Thyroid gland (tissue), 4 donors: ENCODE measurements at regions not wholly inside any gene's neighbourhood (a gene's known extent, or its start where the extent isn't known, plus 50 kb on each side); places are given as distances from the start of the nearest gene placed in this dataset.

Source experiments
- DNase-seq, 2 donors: peaks; one replicate each; pipeline ENCODE4 v3.0.0-alpha.2; 2019
- H3K27ac ChIP-seq, 3 donors: fragments of 200-600 bp; sonication (generic); 1 replicate in 2 of 3; 2 replicates in 1 of 3; pipeline ENCODE4 v1.5.1; 2016 to 2019; ENCODE audit warnings: mild to moderate bottlenecking in 1 of 3, moderate library complexity in 1 of 3
- H3K27me3 ChIP-seq: fragments of 200-600 bp; sonication (generic); one replicate; pipeline ENCODE4 v1.5.1; 2019
- H3K36me3 ChIP-seq, 2 donors: fragments of 200-600 bp; sonication (generic); one replicate each; pipeline ENCODE4 v1.5.1; 2016 to 2019
- H3K4me1 ChIP-seq, 2 donors: fragments of 200-600 bp; sonication (generic); one replicate each; pipeline ENCODE4 v1.5.1; 2017 to 2019
- H3K4me3 ChIP-seq, 3 donors: fragments of 200-600 bp; sonication (generic); replicated peaks in 1 of 3; 1 replicate in 2 of 3; 2 replicates in 1 of 3; pipeline ENCODE4 v1.5.1; 2016; ENCODE audit warnings: mild to moderate bottlenecking in 1 of 3
- H3K9me3 ChIP-seq: fragments of 200-600 bp; sonication (generic); one replicate; pipeline ENCODE4 v1.5.1; 2017
- POLR2A ChIP-seq, 2 donors: fragments of 450-650 bp; IDR thresholded peaks; one replicate each; pipeline ENCODE4 v1.6.1; 2017; ENCODE audit warnings: antibody characterized with exemption in 2 of 2, mild to moderate bottlenecking in 2 of 2, moderate library complexity in 1 of 2
- WGBS, 2 donors: methylation state at CpG; one replicate each; pipeline ENCODE4 v1.1.5; 2017; 5-methylcytosine and 5-hydroxymethylcytosine counted together
- intact Hi-C: fragments of 100-400 bp; cut with DNase I; formaldehyde crosslinking; loops from one replicate; pipeline ENCODE4 v1.15.1; 2023
- TF ChIP-seq, protein P1 (sequence below), 6 experiments: fragments of 200-600 bp in 3 of 6; fragments of 450-650 bp in 3 of 6; sonication (generic) in 3 of 6; IDR thresholded peaks; one replicate each; pipeline ENCODE4 v1.5.1; 2016 to 2019; ENCODE audit warnings: antibody characterized with exemption in 6 of 6, mild to moderate bottlenecking in 2 of 6, inconsistent platforms in 1 of 6, moderate library complexity in 1 of 6

DNA sequence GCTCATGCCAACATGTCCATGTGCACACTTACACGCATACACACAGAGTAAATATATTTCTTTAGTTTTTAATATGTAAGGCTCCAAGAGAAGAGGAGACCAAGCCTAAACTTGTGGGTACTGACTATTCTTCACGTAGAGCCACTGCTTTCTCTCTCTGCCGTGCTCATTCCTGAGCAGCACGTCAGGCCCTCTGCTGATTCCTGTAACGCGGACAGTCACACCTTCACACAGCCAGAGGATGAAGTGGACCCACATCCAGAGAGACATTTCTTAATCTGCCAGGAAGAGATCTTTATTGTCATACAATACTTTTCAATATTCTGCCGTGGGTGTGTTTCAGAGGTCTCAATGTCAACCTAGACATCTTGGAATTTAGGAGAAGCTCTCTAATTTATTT is 560.7 kb downstream of the STK39 start:
- WGBS, 2 donors: 54 to 59% methylated on average over 7 of the region's 7 CpGs
- no peak overlapping the region for H3K4me3 ChIP-seq
- no peak for TF ChIP-seq POLR2A (IDR thresholded peaks at IDR 0.05)
- no peak overlapping the region for H3K27ac ChIP-seq
- no peaks in the 10 kb centered on the region for H3K9me3 ChIP-seq
- no peaks in the 10 kb centered on the region for H3K27me3 ChIP-seq
- H3K4me1 ChIP-seq: no peaks in the 10 kb centered on the region
- no peaks in the 10 kb centered on the region for H3K36me3 ChIP-seq
- DNase-seq: no peak
- intact Hi-C loops: no loop called here

DNA sequence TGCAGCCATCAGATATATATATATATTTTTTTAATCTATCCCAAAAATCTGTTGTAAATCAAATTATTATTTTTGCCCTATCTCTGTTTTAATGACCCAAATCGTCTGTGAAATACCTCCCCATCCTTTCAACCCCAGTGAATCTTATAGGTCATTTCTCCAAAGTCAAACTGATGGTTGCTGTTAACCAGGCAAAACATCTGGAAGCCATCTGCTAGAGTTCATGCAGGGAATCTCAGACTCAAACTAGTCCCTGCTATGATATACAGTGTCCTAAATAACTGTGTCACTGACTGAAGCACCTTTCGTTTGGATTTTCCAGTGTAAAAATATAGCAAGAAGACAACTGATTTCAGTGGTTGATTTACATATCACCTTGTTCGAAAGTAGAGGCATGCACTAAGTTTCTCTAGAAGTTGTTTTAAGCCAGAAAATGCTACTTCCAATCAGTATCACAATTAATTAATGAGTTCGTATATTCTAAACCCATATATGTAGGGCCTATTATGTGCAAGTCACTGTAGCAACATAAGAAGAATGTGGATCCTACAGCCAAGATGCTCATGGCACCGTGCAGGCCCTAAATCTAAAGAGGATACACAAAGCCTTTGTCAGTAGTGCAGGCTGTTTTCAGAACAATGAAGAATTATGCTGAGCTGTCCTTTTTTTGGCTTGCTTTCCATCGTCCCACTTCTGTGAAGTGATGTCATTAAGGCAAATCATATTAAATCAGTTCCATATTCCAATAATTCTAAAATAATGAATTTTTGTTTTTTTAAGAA is 566.0 kb downstream of the STK39 start:
- TF ChIP-seq, protein P1, sequence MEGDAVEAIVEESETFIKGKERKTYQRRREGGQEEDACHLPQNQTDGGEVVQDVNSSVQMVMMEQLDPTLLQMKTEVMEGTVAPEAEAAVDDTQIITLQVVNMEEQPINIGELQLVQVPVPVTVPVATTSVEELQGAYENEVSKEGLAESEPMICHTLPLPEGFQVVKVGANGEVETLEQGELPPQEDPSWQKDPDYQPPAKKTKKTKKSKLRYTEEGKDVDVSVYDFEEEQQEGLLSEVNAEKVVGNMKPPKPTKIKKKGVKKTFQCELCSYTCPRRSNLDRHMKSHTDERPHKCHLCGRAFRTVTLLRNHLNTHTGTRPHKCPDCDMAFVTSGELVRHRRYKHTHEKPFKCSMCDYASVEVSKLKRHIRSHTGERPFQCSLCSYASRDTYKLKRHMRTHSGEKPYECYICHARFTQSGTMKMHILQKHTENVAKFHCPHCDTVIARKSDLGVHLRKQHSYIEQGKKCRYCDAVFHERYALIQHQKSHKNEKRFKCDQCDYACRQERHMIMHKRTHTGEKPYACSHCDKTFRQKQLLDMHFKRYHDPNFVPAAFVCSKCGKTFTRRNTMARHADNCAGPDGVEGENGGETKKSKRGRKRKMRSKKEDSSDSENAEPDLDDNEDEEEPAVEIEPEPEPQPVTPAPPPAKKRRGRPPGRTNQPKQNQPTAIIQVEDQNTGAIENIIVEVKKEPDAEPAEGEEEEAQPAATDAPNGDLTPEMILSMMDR (IDR thresholded peaks at IDR 0.05): no peak
- no peak for TF ChIP-seq POLR2A (IDR thresholded peaks at IDR 0.05)
- H3K9me3 ChIP-seq: no peaks in the 10 kb centered on the region
- no peak for DNase-seq
- H3K4me1 ChIP-seq: no peaks in the 10 kb centered on the region
- no peak overlapping the region for H3K27ac ChIP-seq
- intact Hi-C loops: no loop called here
- H3K36me3 ChIP-seq: no peaks in the 10 kb centered on the region
- no peaks in the 10 kb centered on the region for H3K27me3 ChIP-seq
- no peak overlapping the region for H3K4me3 ChIP-seq
- 76 to 77% methylated on average over 6 of the region's 6 CpGs for WGBS, 2 donors

DNA sequence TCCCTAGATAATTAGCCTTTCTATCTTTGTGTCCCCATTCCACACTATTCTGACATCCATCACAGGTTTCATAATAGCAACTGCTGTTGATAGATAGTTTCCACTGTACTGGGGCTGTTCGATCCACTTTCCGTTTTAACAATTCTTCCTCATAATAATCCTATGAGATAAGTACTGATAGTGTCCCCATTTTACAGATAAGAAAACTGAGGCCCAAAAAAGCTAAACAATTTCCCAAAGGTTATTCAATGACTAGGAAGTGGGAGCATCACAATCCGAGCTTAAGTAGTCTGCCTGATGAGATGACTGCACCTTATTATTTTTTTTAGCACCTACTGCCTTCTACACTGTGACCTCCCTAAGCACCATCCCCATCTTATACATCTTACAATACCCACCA is 569.2 kb downstream of the STK39 start:
- Histone ChIP-seq H3K9me3 (no peaks in the 10 kb centered on the region), H3K27me3 (no peaks in the 10 kb centered on the region)
- TF ChIP-seq, protein P1 (IDR thresholded peaks at IDR 0.05): no peak
- TF ChIP-seq POLR2A (IDR thresholded peaks at IDR 0.05): no peak

DNA sequence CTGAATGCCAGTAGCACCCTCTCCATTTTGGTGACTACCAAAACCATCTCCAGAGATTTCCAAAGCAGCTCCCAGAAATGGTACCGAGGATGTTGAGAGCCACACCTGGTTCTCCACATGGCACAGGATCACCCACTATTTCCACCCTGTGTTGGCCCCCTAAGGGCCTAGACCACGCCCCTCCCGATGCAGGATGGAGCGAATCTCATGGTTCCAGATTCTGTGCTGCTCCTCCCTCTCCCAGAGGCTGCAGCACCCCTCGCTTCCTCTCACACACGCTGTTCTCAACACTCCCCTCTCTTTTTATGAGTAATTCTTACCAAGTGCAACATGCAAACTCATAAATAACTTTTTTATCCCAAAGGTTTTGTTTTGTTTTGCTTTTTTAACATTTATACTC is 571.5 kb downstream of the STK39 start:
- WGBS, 2 donors: 76 to 86% methylated on average over 6 of the region's 6 CpGs
- Histone ChIP-seq H3K9me3 (no peaks in the 10 kb centered on the region), H3K36me3 (no peaks in the 10 kb centered on the region), H3K27me3 (no peaks in the 10 kb centered on the region), H3K27ac (no peak overlapping the region), H3K4me1 (no peaks in the 10 kb centered on the region), H3K4me3 (no peak overlapping the region)
- TF ChIP-seq, protein P1 (IDR thresholded peaks at IDR 0.05): no peak
- TF ChIP-seq POLR2A (IDR thresholded peaks at IDR 0.05): no peak
- intact Hi-C loops: no loop called here
- no peak for DNase-seq

More for the DNA sequence above, 569.2 kb downstream of the STK39 start:
- DNase-seq: no peak
- no peak overlapping the region for H3K4me3 ChIP-seq
- intact Hi-C loops: no loop called here
- 90 to 91% methylated on average over 3 of the region's 3 CpGs for WGBS, 2 donors
- no peaks in the 10 kb centered on the region for H3K4me1 ChIP-seq
- no peaks in the 10 kb centered on the region for H3K36me3 ChIP-seq
- no peak overlapping the region for H3K27ac ChIP-seq

DNA sequence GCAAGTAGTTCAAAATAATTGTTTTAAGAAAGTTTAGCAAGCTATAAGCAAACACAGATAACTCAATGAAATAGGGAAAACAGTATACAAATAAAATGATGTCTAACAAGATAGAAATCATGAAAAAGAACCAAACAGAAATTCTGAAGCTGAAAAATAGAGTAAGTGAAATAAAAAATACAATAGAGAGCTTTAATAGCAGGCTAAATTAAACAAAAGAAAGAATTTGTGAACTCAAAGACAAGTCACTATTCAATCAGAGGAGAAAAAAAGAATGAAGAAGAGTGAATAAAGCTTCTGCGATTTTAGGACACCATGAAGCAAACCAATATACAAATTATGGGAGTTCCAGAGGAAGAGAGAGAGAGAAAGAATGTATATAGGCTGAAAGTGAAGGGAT is 576.8 kb downstream of the STK39 start:
- no peak overlapping the region for H3K4me3 ChIP-seq
- no peaks in the 10 kb centered on the region for H3K4me1 ChIP-seq
- TF ChIP-seq, protein P1 (IDR thresholded peaks at IDR 0.05): no peak
- no peak for TF ChIP-seq POLR2A (IDR thresholded peaks at IDR 0.05)
- no CpG with 5 or more reads among the region's 1 CpG for WGBS, 2 donors
- intact Hi-C loops: no loop called here
- no peaks in the 10 kb centered on the region for H3K36me3 ChIP-seq
- no peak overlapping the region for H3K27ac ChIP-seq
- no peaks in the 10 kb centered on the region for H3K27me3 ChIP-seq
- no peaks in the 10 kb centered on the region for H3K9me3 ChIP-seq
- no peak for DNase-seq
